NCI-H1105 treated with DMSO at 0.1 percent for 48 hours (cell line): ENCODE measurements at regions not wholly inside any gene's neighbourhood (a gene's known extent, or its start where the extent isn't known, plus 50 kb on each side); places are given as distances from the start of the nearest gene placed in this dataset.

Source experiments
- DNase-seq: peaks from one replicate; lab custom pipeline; 2025; lab: John Stamatoyannopoulos, UW

GRCh38 chr2:82690757-82691411, 1768.2 kb downstream of the SUCLG1 start:
- DNase-seq = no peak

- no peak for DNase-seq
Observed at GRCh38 chr2:82675186-82675585, 1783.9 kb downstream of the SUCLG1 start.

- DNase-seq = no peak
Observed at GRCh38 chr2:82674652-82675051, 1784.4 kb downstream of the SUCLG1 start.

- no peak for DNase-seq
Observed at GRCh38 chr2:82667491-82667890, 1791.6 kb downstream of the SUCLG1 start.

- DNase-seq = no peak
Observed at GRCh38 chr2:82665691-82666090, 1793.4 kb downstream of the SUCLG1 start.

GRCh38 chr2:82657106-82657505, 1802.0 kb downstream of the SUCLG1 start:
- no peak for DNase-seq

- DNase-seq = no peak
Observed at GRCh38 chr2:82656420-82656819, 1802.7 kb downstream of the SUCLG1 start.

- no peak for DNase-seq
Observed at GRCh38 chr2:82652117-82652516, 1807.0 kb downstream of the SUCLG1 start.

GRCh38 chr2:82650038-82650437, 1809.0 kb downstream of the SUCLG1 start:
- no peak for DNase-seq

- no peak for DNase-seq
Observed at GRCh38 chr2:82641598-82642180, 1817.4 kb downstream of the SUCLG1 start.

- DNase-seq = no peak
Observed at GRCh38 chr2:82636402-82637020, 1822.6 kb downstream of the SUCLG1 start.

- DNase-seq = no peak
Observed at GRCh38 chr2:82599021-82599420, 1860.1 kb downstream of the SUCLG1 start.

GRCh38 chr2:82596581-82596980, 1862.5 kb downstream of the SUCLG1 start:
- DNase-seq = no peak

- no peak for DNase-seq
Observed at GRCh38 chr2:82591718-82592117, 1867.4 kb downstream of the SUCLG1 start.

GRCh38 chr2:82576656-82577055, 1882.4 kb downstream of the SUCLG1 start:
- DNase-seq = no peak

- DNase-seq = no peak
Observed at GRCh38 chr2:82539280-82539621, 1919.8 kb downstream of the SUCLG1 start.

GRCh38 chr2:82538590-82539279, 1920.3 kb downstream of the SUCLG1 start:
- no peak for DNase-seq

- no peak for DNase-seq
Observed at GRCh38 chr2:82528288-82528687, 1930.8 kb downstream of the SUCLG1 start.

GRCh38 chr2:82527124-82527523, 1932.0 kb downstream of the SUCLG1 start:
- no peak for DNase-seq

GRCh38 chr2:82526277-82526676, 1932.8 kb downstream of the SUCLG1 start:
- DNase-seq = no peak

GRCh38 chr2:82525744-82526143, 1933.3 kb downstream of the SUCLG1 start:
- no peak for DNase-seq

GRCh38 chr2:82524826-82525225, 1934.3 kb downstream of the SUCLG1 start:
- no peak for DNase-seq

- no peak for DNase-seq
Observed at GRCh38 chr2:82511894-82512293, 1947.2 kb downstream of the SUCLG1 start.
